Neural cell (in vitro differentiated cells): ENCODE measurements at regions not wholly inside any gene's neighbourhood (a gene's known extent, or its start where the extent isn't known, plus 50 kb on each side); places are given as distances from the start of the nearest gene placed in this dataset.

Experiments used
- EZH2 ChIP-seq: fragments of 200-600, 300-800 bp; shearing (Covaris generic), sonication (generic); IDR thresholded peaks from 2 replicates; pipeline ENCODE4 v1.6.1; 2014; ENCODE audit warnings: antibody characterized with exemption, low read length, borderline replicate concordance, mild to moderate bottlenecking; ENCODE audit not compliant: insufficient read depth, poor library complexity, severe bottlenecking
- POLR2AphosphoS5 ChIP-seq: IDR thresholded peaks from 2 replicates; pipeline ENCODE4 v1.6.1; 2012
- TF ChIP-seq, protein P1 (sequence below): fragments of 450-650 bp; IDR thresholded peaks from 2 replicates; pipeline ENCODE4 v1.5.1; 2014; ENCODE audit warnings: antibody characterized with exemption, mild to moderate bottlenecking, moderate library complexity; ENCODE audit not compliant: poor library complexity, severe bottlenecking

DNA sequence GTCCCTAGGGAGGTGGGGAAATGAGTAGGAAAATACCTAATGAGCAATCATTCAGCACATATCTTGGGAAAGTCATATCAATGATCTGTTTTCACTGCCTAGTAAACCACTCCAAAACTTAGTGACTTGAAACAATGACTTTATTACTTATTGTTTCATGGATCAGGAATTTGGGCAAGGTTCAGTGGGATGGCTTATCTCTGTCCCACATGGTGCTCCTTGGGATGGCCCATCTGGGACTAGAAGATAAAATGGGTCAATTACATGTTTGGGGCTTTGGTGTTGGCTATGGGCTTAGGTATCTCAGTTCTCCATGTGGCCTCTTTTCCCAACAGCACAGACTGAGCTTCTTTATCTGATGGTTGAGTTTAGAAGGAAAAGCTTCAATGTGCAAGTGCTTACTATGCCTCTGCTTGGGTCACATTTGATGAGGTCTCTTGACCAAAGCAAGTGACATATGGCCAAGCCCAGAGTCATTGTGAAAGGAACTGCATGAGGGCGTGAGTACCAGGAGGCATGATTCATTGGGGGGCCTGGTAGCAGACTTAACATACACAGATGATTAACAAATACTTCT lies 218.1 kb upstream of the TNP1 start:
- TF ChIP-seq, protein P1, sequence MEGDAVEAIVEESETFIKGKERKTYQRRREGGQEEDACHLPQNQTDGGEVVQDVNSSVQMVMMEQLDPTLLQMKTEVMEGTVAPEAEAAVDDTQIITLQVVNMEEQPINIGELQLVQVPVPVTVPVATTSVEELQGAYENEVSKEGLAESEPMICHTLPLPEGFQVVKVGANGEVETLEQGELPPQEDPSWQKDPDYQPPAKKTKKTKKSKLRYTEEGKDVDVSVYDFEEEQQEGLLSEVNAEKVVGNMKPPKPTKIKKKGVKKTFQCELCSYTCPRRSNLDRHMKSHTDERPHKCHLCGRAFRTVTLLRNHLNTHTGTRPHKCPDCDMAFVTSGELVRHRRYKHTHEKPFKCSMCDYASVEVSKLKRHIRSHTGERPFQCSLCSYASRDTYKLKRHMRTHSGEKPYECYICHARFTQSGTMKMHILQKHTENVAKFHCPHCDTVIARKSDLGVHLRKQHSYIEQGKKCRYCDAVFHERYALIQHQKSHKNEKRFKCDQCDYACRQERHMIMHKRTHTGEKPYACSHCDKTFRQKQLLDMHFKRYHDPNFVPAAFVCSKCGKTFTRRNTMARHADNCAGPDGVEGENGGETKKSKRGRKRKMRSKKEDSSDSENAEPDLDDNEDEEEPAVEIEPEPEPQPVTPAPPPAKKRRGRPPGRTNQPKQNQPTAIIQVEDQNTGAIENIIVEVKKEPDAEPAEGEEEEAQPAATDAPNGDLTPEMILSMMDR: no peak
- no peak for TF ChIP-seq EZH2
- TF ChIP-seq POLR2AphosphoS5: no peak
